ENCODE measurements at regions not wholly inside any gene's neighbourhood (a gene's known extent, or its start where the extent isn't known, plus 50 kb on each side); places are given as distances from the start of the nearest gene placed in this dataset.

DNA sequence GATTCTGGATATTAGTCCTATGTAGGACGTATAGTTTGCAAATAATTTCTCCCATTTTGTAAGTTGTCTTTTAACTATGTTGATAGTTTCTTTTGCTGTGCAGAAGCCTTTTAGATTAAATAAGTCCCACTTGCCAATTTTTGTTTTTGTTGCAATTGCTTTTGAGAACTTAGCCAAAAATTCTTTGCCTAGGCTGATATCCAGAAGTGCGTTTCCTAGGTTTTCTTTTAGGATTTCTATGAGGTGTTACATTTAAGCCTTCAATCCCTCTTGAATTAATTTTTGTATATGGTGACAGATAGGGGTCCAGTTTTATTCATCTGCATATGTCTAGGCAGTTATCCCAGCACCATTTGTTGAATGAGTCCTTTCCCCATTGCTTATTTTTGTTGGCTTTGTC lies 264.4 kb upstream of the OR4E1 start:
- Histone ChIP-seq H3K27me3 (no peaks in the 10 kb centered on the region), H3K36me3 (no peaks in the 10 kb centered on the region), H3K9me3 (no peaks in the 10 kb centered on the region), H3K4me3 (no peak overlapping the region), H3K27ac (no peak overlapping the region), H3K4me1 (no peaks in the 10 kb centered on the region)
- in situ Hi-C loops (cut with MboI; ENCODE audit: low pct_ligation_motif_present in 1 of 4, low pct_unique_long_range_greater_than_20kb in 1 of 4, low sequenced_read_pairs in 3 of 4) (no loop called here), intact Hi-C loops (cut with DNase I; ENCODE audit: low total_unique reads) (no loop called here)
- WGBS, 2 donors (ENCODE audit: low coverage in 1 of 2) = 70 to 71% methylated on average over 2 of the region's 2 CpGs
- TF ChIP-seq, protein P1, sequence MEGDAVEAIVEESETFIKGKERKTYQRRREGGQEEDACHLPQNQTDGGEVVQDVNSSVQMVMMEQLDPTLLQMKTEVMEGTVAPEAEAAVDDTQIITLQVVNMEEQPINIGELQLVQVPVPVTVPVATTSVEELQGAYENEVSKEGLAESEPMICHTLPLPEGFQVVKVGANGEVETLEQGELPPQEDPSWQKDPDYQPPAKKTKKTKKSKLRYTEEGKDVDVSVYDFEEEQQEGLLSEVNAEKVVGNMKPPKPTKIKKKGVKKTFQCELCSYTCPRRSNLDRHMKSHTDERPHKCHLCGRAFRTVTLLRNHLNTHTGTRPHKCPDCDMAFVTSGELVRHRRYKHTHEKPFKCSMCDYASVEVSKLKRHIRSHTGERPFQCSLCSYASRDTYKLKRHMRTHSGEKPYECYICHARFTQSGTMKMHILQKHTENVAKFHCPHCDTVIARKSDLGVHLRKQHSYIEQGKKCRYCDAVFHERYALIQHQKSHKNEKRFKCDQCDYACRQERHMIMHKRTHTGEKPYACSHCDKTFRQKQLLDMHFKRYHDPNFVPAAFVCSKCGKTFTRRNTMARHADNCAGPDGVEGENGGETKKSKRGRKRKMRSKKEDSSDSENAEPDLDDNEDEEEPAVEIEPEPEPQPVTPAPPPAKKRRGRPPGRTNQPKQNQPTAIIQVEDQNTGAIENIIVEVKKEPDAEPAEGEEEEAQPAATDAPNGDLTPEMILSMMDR (IDR thresholded peaks at IDR 0.05) = no peak
- TF ChIP-seq POLR2AphosphoS5 (IDR thresholded peaks at IDR 0.05) (no peak), EP300 (IDR thresholded peaks at IDR 0.05; ENCODE audit: low read depth) (no peak), POLR2A (IDR thresholded peaks at IDR 0.05) (no peak)
- DNase-seq = no peak

DNA sequence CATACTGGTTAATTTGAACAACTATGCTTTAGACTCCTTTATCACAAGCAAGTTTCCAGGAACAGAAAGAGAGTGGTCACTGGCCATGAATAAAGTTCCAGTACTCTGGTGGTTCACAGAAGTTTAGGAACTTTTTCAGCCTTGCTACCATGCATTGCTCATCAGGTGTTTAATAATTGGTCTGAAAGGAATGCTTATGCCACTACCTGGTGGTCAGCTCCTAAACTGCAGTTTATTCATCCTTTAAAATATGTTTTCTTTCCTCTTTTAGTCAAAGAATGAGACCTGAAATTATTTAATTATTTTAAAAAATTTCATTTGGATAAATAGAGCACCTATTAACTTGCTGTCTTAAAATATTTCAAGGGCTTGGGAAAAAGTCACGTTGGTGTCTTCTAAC lies 260.1 kb upstream of the OR4E1 start:
- Histone ChIP-seq H3K4me1 (no peaks in the 10 kb centered on the region), H3K9me3 (no peaks in the 10 kb centered on the region), H3K27ac (no peak overlapping the region), H3K36me3 (no peaks in the 10 kb centered on the region), H3K27me3 (no peaks in the 10 kb centered on the region), H3K4me3 (no peak overlapping the region)
- WGBS, 2 donors (ENCODE audit: low coverage in 1 of 2) = 32 to 52% methylated on average over 1 of the region's 1 CpG
- in situ Hi-C loops (cut with MboI; ENCODE audit: low pct_ligation_motif_present in 1 of 4, low pct_unique_long_range_greater_than_20kb in 1 of 4, low sequenced_read_pairs in 3 of 4) (no loop called here), intact Hi-C loops (cut with DNase I; ENCODE audit: low total_unique reads) (no loop called here)
- no peak for DNase-seq
- TF ChIP-seq, protein P1 (IDR thresholded peaks at IDR 0.05) = peak in 4 of 5 experiments; percentile 20 to 31 (median 27)
- no peak for TF ChIP-seq POLR2AphosphoS5 (IDR thresholded peaks at IDR 0.05)

DNA sequence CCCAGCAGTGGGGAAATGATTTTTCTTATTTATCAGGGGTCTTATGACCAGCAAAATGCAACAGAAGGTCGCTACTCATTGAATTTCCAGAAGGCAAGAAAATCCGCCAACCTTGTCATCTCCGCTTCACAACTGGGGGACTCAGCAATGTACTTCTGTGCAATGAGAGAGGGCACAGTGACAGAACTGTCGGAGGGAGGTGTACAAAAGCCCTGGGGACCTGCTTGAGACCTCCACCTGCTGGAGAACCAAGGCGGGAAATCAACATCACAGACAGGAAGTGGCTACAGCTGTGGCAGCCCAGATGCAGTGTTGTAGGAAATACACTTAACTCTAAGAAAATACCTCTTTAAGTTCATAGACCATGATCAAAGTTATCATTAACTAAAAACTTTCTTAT lies 250.9 kb upstream of the OR4E1 start:
- intact Hi-C loops (cut with DNase I; ENCODE audit: low total_unique reads) (no loop called here), in situ Hi-C loops (cut with MboI; ENCODE audit: low pct_ligation_motif_present in 1 of 4, low pct_unique_long_range_greater_than_20kb in 1 of 4, low sequenced_read_pairs in 3 of 4) (no loop called here)
- TF ChIP-seq POLR2AphosphoS5 (IDR thresholded peaks at IDR 0.05) (no peak), POLR2A (IDR thresholded peaks at IDR 0.05) (no peak), EP300 (IDR thresholded peaks at IDR 0.05; ENCODE audit: low read depth) (no peak)
- TF ChIP-seq, protein P1 (IDR thresholded peaks at IDR 0.05) = no peak
- Histone ChIP-seq H3K36me3 (no peaks in the 10 kb centered on the region), H3K9me3 (no peaks in the 10 kb centered on the region), H3K27me3 (no peaks in the 10 kb centered on the region), H3K27ac (peak overlapping the region in 2 of 4 donors; percentile 38 to 44), H3K4me1 (no peaks in the 10 kb centered on the region), H3K4me3 (no peak overlapping the region)
- DNase-seq = peak; percentile 42
- 57 to 74% methylated on average over 5 of the region's 5 CpGs for WGBS, 2 donors (ENCODE audit: low coverage in 1 of 2)

DNA sequence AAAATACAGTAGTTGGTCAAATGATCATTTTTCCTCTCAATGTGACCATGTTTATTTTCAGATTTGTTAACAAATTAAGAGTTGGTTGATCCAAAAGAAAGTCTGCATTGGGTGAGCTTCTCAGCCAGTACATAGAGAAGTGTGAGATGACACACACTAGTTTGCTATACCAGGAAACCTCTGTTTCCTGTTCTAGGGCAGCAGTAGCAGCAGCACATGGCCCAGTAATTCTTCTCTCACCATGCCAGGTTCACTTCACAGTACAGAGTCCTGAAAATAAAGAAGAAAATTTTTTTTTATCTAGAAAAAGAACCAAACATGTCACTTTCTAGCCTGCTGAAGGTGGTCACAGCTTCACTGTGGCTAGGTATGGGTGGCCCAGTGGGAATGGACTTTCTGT lies 250.2 kb upstream of the OR4E1 start:
- Histone ChIP-seq H3K4me1 (no peaks in the 10 kb centered on the region), H3K27me3 (no peaks in the 10 kb centered on the region), H3K9me3 (no peaks in the 10 kb centered on the region), H3K27ac (peak overlapping the region in 2 of 4 donors; percentile 38 to 44), H3K4me3 (no peak overlapping the region), H3K36me3 (no peaks in the 10 kb centered on the region)
- intact Hi-C loops (cut with DNase I; ENCODE audit: low total_unique reads) = no loop called here
- no peak for DNase-seq
- TF ChIP-seq, protein P1 (IDR thresholded peaks at IDR 0.05) = no peak
- in situ Hi-C loops (cut with MboI; ENCODE audit: low pct_ligation_motif_present in 1 of 4, low pct_unique_long_range_greater_than_20kb in 1 of 4, low sequenced_read_pairs in 3 of 4) = no loop called here
